ENCODE measurements at regions not wholly inside any gene's neighbourhood (a gene's known extent, or its start where the extent isn't known, plus 50 kb on each side); places are given as distances from the start of the nearest gene placed in this dataset.

- Histone ChIP-seq H3K36me3 (no peaks in the 10 kb centered on the region), H3K4me1 (no peaks in the 10 kb centered on the region), H3K27ac (no peak overlapping the region), H3K27me3 (ENCODE audit: low read depth) (no peaks in the 10 kb centered on the region), H3K4me3 (no peak overlapping the region), H3K9me3 (no peaks in the 10 kb centered on the region)
- ATAC-seq (no peak), DNase-seq (no peak)
- TF ChIP-seq, protein P1, sequence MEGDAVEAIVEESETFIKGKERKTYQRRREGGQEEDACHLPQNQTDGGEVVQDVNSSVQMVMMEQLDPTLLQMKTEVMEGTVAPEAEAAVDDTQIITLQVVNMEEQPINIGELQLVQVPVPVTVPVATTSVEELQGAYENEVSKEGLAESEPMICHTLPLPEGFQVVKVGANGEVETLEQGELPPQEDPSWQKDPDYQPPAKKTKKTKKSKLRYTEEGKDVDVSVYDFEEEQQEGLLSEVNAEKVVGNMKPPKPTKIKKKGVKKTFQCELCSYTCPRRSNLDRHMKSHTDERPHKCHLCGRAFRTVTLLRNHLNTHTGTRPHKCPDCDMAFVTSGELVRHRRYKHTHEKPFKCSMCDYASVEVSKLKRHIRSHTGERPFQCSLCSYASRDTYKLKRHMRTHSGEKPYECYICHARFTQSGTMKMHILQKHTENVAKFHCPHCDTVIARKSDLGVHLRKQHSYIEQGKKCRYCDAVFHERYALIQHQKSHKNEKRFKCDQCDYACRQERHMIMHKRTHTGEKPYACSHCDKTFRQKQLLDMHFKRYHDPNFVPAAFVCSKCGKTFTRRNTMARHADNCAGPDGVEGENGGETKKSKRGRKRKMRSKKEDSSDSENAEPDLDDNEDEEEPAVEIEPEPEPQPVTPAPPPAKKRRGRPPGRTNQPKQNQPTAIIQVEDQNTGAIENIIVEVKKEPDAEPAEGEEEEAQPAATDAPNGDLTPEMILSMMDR (IDR thresholded peaks at IDR 0.05) = no peak
- intact Hi-C loops (cut with DNase I) = no loop called here
Observed at GRCh38 chr13:61612192-61612591, 196.5 kb upstream of the PCDH20 start.

DNA sequence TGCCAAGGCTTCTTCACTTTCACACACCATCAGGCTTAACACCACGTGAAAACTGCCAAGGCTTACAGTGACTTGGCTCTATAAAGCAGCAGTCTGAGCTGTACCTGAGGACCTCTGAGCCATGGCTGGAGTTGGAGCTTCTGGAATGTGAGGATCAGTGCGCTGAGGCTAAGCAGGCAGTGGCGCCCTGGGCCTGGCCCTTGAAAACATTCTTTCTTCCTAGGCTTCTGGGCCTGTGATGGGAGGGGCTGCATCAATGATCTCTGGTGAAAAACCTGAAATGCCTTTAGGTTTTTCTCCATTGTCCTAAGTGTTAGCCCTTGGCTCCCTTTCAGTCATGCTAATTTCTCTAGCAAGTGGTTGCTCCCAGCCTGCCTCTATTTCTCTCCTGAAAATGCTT, 192.5 kb upstream of the PCDH20 start:
- TF ChIP-seq, protein P1 (IDR thresholded peaks at IDR 0.05) = no peak
- intact Hi-C loops (cut with DNase I) = no loop called here
- H3K27ac ChIP-seq = no peak overlapping the region

DNA sequence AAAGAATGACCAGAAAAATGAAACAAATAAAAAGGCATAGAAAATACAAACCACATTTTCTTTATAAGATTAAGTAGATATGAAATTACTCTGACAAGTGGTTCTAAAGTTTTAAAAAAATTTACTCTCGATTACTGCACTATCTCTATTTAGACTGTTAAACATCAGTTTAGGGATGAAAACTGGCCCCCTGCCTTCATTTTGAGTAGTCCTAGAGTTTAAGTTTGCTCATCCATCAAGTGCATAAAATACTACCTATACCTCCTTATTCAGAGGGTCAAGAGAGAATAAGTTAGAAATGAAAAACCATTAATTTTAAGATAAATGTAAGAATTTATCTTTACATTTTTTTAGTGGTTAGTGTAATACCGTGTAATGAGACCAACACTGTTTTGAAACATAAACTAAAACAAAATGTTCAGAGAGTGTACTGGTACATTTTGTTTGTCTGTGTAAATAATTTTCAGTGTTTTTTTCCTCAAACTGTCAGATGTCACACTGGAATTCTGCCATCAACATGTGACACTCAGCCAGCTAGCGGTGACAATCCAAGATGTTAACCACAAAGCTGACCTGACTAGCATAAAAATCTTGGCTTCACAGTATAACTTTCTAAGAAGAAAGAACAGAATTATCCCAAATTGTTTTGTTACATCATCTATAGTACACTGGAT, 184.8 kb upstream of the PCDH20 start:
- no peaks in the 10 kb centered on the region for H3K9me3 ChIP-seq
- DNase-seq (no peak), ATAC-seq (no peak)
- no peaks in the 10 kb centered on the region for H3K4me1 ChIP-seq
- intact Hi-C loops (cut with DNase I) = no loop called here
- no peaks in the 10 kb centered on the region for H3K36me3 ChIP-seq
- TF ChIP-seq, protein P1 (IDR thresholded peaks at IDR 0.05) = no peak
- no peaks in the 10 kb centered on the region for H3K27me3 ChIP-seq (ENCODE audit: low read depth)
- no peak overlapping the region for H3K4me3 ChIP-seq
- H3K27ac ChIP-seq = no peak overlapping the region

More for the DNA sequence above, 192.5 kb upstream of the PCDH20 start:
- DNase-seq (no peak), ATAC-seq (no peak)
- Histone ChIP-seq H3K4me3 (no peak overlapping the region), H3K4me1 (no peaks in the 10 kb centered on the region), H3K27me3 (ENCODE audit: low read depth) (no peaks in the 10 kb centered on the region), H3K9me3 (no peaks in the 10 kb centered on the region), H3K36me3 (no peaks in the 10 kb centered on the region)

DNA sequence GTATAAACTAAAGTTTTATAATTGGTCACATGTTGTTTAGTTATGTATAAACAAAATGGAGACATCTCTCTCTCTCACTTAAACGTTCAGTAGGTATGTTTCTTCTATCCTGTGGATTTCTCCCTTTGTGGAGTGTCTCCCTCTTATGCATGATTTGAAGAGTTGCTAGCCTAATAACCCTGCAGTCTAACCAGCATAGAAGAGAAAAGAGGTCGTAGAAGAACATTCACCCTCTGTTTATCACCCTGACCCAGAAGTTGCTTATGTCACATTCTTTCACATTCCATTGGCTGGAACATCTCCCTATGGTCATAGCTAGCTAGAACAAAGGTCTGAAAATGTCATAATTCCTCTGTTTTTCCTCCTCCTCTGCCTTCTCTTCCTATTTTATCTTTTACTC, 176.8 kb upstream of the PCDH20 start:
- no peak for ATAC-seq
- intact Hi-C loops (cut with DNase I) = no loop called here

GRCh38 chr13:61575973-61576372, 160.3 kb upstream of the PCDH20 start:
- no peaks in the 10 kb centered on the region for H3K4me1 ChIP-seq
- intact Hi-C loops (cut with DNase I) = no loop called here
- H3K36me3 ChIP-seq = no peaks in the 10 kb centered on the region
- H3K27me3 ChIP-seq (ENCODE audit: low read depth) = no peaks in the 10 kb centered on the region
- no peak overlapping the region for H3K27ac ChIP-seq
- no peak for ATAC-seq
- no peak overlapping the region for H3K4me3 ChIP-seq
- no peak for DNase-seq
- no peaks in the 10 kb centered on the region for H3K9me3 ChIP-seq
- TF ChIP-seq, protein P1 (IDR thresholded peaks at IDR 0.05) = no peak

More for the DNA sequence above, 176.8 kb upstream of the PCDH20 start:
- TF ChIP-seq, protein P1 (IDR thresholded peaks at IDR 0.05) = no peak
- Histone ChIP-seq H3K9me3 (no peaks in the 10 kb centered on the region), H3K4me3 (no peak overlapping the region), H3K27ac (no peak overlapping the region), H3K27me3 (ENCODE audit: low read depth) (no peaks in the 10 kb centered on the region), H3K36me3 (no peaks in the 10 kb centered on the region), H3K4me1 (no peaks in the 10 kb centered on the region)
- no peak for DNase-seq

Measured in lower lobe of right lung (tissue), 2 donors.